SK-N-SH treated with all-trans-retinoic acid at 6 μM for 48 hours (cell line): ENCODE measurements at regions not wholly inside any gene's neighbourhood (a gene's known extent, or its start where the extent isn't known, plus 50 kb on each side); places are given as distances from the start of the nearest gene placed in this dataset.

Experiments used
- ISL1 ChIP-seq: fragments of 250-450 bp; sonication (Bioruptor Pico); IDR thresholded peaks from 2 replicates; pipeline ENCODE4 v2.1.2; 2022; ENCODE audit warnings: mild to moderate bottlenecking, moderate library complexity
- RARB ChIP-seq: fragments of 250-450 bp; sonication (Bioruptor Pico); IDR thresholded peaks from 2 replicates; pipeline ENCODE4 v1.8.0; 2021; ENCODE audit warnings: mild to moderate bottlenecking, moderate library complexity
- TF ChIP-seq, protein P1 (sequence below): fragments of 250-450 bp; sonication (Bioruptor Pico); IDR thresholded peaks from 2 replicates; pipeline ENCODE4 v1.5.1; 2020; ENCODE audit warnings: low read depth, mild to moderate bottlenecking, moderate library complexity

DNA sequence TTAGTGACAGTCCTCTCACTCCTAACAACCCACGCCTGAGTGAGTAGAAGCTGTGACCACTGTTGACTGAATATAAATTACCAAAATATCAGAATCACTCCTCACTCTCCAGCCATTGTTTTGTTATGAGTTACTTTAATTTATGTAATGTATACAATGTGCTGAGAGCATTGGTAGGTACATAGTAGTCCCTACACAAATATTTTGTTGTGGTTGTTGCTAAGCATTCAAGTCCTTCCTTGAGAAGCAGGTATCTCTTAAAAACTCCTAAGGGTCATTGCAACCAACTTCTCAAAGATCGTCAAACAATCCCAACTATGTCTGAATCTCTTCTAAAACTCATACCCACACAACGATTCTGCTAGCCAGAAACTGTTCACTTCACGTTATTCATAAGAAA lies 476.8 kb upstream of the TNP1 start:
- TF ChIP-seq ISL1: no peak
- TF ChIP-seq RARB (CRISPR knock-in tag): no peak
- TF ChIP-seq, protein P1, sequence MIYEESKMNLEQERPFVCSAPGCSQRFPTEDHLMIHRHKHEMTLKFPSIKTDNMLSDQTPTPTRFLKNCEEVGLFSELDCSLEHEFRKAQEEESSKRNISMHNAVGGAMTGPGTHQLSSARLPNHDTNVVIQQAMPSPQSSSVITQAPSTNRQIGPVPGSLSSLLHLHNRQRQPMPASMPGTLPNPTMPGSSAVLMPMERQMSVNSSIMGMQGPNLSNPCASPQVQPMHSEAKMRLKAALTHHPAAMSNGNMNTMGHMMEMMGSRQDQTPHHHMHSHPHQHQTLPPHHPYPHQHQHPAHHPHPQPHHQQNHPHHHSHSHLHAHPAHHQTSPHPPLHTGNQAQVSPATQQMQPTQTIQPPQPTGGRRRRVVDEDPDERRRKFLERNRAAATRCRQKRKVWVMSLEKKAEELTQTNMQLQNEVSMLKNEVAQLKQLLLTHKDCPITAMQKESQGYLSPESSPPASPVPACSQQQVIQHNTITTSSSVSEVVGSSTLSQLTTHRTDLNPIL (CRISPR knock-in tag): no peak
